A673 (cell line): ENCODE measurements at regions not wholly inside any gene's neighbourhood (a gene's known extent, or its start where the extent isn't known, plus 50 kb on each side); places are given as distances from the start of the nearest gene placed in this dataset.

Experiments used
- BruUV-seq: library from RNA; stranded (reverse); fragments of 400-500 nt; replicated peaks from 2 replicates; lab custom pipeline; 2021; lab: Mats Ljungman, UMichigan
- CTCF ChIA-PET: fragments of 300-600 bp; sonication (Branson Sonifier 250); formaldehyde crosslinking; loops from one replicate; lab custom pipeline; 2022; ENCODE audit warnings: antibody characterized with exemption; lab: Charles Lee
- POLR2A ChIA-PET: fragments of 300-600 bp; sonication (Branson Sonifier 250); formaldehyde crosslinking; loops from one replicate; lab custom pipeline; 2022; ENCODE audit warnings: antibody characterized with exemption; ENCODE audit not compliant: low non-redundant PET; lab: Charles Lee
- DNase-seq: peaks from one replicate; pipeline ENCODE4 v3.0.0-alpha.2; 2015; ENCODE audit warnings: low spot score
- H3K27ac ChIP-seq: fragments of 200-600 bp; sonication (generic); 2 replicates; pipeline ENCODE4 v1.5.1; 2016; ENCODE audit warnings: mixed run types, low read depth, mild to moderate bottlenecking, mixed read lengths, antibody characterized with exemption, low read length; ENCODE audit not compliant: poor library complexity, severe bottlenecking
- H3K27me3 ChIP-seq: fragments of 200-600 bp; sonication (generic); replicated peaks from 2 replicates; pipeline ENCODE4 v1.6.1; 2017; ENCODE audit warnings: mixed run types, low read depth, mild to moderate bottlenecking, mixed read lengths, antibody characterized with exemption, low read length; ENCODE audit not compliant: insufficient read depth, poor library complexity
- H3K36me3 ChIP-seq: fragments of 200-600 bp; sonication (generic); 2 replicates; pipeline ENCODE4 v1.6.1; 2016; ENCODE audit warnings: mixed run types, mild to moderate bottlenecking, mixed read lengths, antibody characterized with exemption, low read length; ENCODE audit not compliant: insufficient read depth, poor library complexity, severe bottlenecking
- H3K4me1 ChIP-seq: fragments of 200-600 bp; sonication (generic); 2 replicates; pipeline ENCODE4 v1.6.1; 2017; ENCODE audit warnings: mixed run types, mild to moderate bottlenecking, mixed read lengths, antibody characterized with exemption, low read length; ENCODE audit not compliant: insufficient read depth, poor library complexity, severe bottlenecking
- H3K4me3 ChIP-seq: fragments of 200-600 bp; sonication (generic); 2 replicates; pipeline ENCODE4 v1.5.1; 2016; ENCODE audit warnings: low read depth, mixed run types, mild to moderate bottlenecking, mixed read lengths, low read length; ENCODE audit not compliant: poor library complexity, severe bottlenecking
- H3K9me3 ChIP-seq: fragments of 200-600 bp; sonication (generic); 2 replicates; pipeline ENCODE4 v1.6.1; 2016; ENCODE audit warnings: mixed run types, low read depth, mild to moderate bottlenecking, mixed read lengths, antibody characterized with exemption, low read length; ENCODE audit not compliant: poor library complexity, severe bottlenecking
- EZH2 ChIP-seq: fragments of 200-600 bp; sonication (generic); IDR thresholded peaks from 2 replicates; pipeline ENCODE4 v1.6.1; 2017; ENCODE audit warnings: borderline replicate concordance, low read depth, mild to moderate bottlenecking, mixed read lengths, antibody characterized with exemption, low read length; ENCODE audit not compliant: poor library complexity, severe bottlenecking
- intact Hi-C: fragments of 100-400 bp; cut with micrococcal nuclease; formaldehyde crosslinking; loops from one replicate; pipeline ENCODE4 v1.10.0; 2022; ENCODE audit not compliant: unreplicated experiment
- TF ChIP-seq, protein P1 (sequence below): fragments of 300-800, 200-600 bp; sonication (generic); conservative IDR thresholded peaks from 2 replicates; pipeline ENCODE4 v1.5.1; 2017; ENCODE audit warnings: low read depth, mild to moderate bottlenecking, antibody characterized with exemption, low read length, moderate library complexity, mixed read lengths

- Histone ChIP-seq H3K9me3 (no peaks in the 10 kb centered on the region), H3K4me3 (no peak overlapping the region), H3K36me3 (no peaks in the 10 kb centered on the region), H3K27me3 (no peaks in the 10 kb centered on the region), H3K27ac (no peak overlapping the region), H3K4me1 (no peaks in the 10 kb centered on the region)
- TF ChIP-seq, protein P1, sequence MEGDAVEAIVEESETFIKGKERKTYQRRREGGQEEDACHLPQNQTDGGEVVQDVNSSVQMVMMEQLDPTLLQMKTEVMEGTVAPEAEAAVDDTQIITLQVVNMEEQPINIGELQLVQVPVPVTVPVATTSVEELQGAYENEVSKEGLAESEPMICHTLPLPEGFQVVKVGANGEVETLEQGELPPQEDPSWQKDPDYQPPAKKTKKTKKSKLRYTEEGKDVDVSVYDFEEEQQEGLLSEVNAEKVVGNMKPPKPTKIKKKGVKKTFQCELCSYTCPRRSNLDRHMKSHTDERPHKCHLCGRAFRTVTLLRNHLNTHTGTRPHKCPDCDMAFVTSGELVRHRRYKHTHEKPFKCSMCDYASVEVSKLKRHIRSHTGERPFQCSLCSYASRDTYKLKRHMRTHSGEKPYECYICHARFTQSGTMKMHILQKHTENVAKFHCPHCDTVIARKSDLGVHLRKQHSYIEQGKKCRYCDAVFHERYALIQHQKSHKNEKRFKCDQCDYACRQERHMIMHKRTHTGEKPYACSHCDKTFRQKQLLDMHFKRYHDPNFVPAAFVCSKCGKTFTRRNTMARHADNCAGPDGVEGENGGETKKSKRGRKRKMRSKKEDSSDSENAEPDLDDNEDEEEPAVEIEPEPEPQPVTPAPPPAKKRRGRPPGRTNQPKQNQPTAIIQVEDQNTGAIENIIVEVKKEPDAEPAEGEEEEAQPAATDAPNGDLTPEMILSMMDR, result no peak
- no peak for TF ChIP-seq EZH2
- DNase-seq, result no peak
- POLR2A ChIA-PET, result no interaction called here
- intact Hi-C loops, result no loop called here
- CTCF ChIA-PET, result no interaction called here
- no TSS peak for BruUV-seq
Observed at GRCh38 chr19:32258167-32258566, 87.2 kb upstream of the ZNF507 start.

DNA sequence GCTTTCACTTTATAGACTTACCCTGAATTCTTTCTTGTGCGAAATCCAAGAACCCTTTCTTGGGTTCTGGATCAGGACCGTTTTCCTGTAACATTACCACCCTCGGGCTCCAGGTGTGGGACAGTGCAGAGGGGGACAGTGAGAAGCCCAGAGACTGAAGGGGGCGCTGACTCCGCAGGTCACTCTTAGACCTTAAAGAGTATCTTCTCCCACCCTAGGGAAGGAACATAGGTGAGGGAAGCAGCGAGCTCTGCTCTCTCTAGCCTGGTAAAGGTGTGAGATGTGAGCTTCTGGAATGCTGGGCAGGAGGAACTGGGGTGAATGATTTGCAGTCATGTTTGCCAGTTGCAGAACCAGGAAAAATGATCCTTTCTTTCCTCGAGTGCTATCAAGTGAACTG lies 80.8 kb upstream of the ZNF507 start:
- intact Hi-C loops, result no loop called here
- peaks cover 25% of the 10 kb centered on the region for H3K4me1 ChIP-seq
- DNase-seq, result no peak

DNA sequence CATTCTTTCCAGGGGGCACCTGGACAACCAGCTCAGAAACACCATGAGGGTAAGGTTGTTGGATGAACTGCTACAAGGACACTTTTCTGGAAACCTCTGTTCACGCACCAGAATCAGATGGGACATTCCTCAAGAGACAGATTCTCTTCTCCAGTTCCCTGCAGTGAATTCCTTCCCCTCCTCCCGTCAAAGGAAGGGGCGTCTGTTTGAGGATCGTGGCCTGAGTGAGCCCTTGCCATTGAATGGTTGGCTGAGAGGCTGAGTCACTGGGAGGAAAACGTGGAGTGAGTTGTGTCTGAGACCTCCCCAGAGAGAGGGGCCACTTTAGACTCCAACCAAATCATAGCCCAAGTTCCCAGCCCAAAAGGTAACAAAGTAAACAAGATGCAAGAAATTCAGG lies 79.4 kb upstream of the ZNF507 start:
- no peak for DNase-seq
- no peaks in the 10 kb centered on the region for H3K27me3 ChIP-seq
- no peak overlapping the region for H3K27ac ChIP-seq
- no TSS peak for BruUV-seq
- H3K36me3 ChIP-seq, result no peaks in the 10 kb centered on the region
- ChIA-PET CTCF (no interaction called here), POLR2A (no interaction called here)
- no peak overlapping the region for H3K4me3 ChIP-seq
- peaks cover 27% of the 10 kb centered on the region for H3K4me1 ChIP-seq
- intact Hi-C loops, result no loop called here
- TF ChIP-seq, protein P1, result no peak
- no peak for TF ChIP-seq EZH2
- H3K9me3 ChIP-seq, result no peaks in the 10 kb centered on the region

More for the DNA sequence above, 80.8 kb upstream of the ZNF507 start:
- H3K36me3 ChIP-seq, result no peaks in the 10 kb centered on the region
- ChIA-PET POLR2A (no interaction called here), CTCF (no interaction called here)
- H3K27ac ChIP-seq, result no peak overlapping the region
- no TSS peak for BruUV-seq
- no peak overlapping the region for H3K4me3 ChIP-seq
- no peaks in the 10 kb centered on the region for H3K9me3 ChIP-seq
- H3K27me3 ChIP-seq, result no peaks in the 10 kb centered on the region
- TF ChIP-seq, protein P1, result no peak
- no peak for TF ChIP-seq EZH2
